AG09309 (cell line): ENCODE measurements at regions not wholly inside any gene's neighbourhood (a gene's known extent, or its start where the extent isn't known, plus 50 kb on each side); places are given as distances from the start of the nearest gene placed in this dataset.

Experiments used
- DNase-seq: peaks from one replicate; pipeline ENCODE4 v3.0.0-alpha.2; 2010; ENCODE audit warnings: low read depth
- H3K4me3 ChIP-seq: 2 replicates; pipeline ENCODE4 v1.5.1; 2011; ENCODE audit warnings: mild to moderate bottlenecking, low read depth, low read length, moderate library complexity; ENCODE audit not compliant: control insufficient read depth
- TF ChIP-seq, protein P1 (sequence below): IDR thresholded peaks from 2 replicates; pipeline ENCODE4 v1.5.1; 2011; ENCODE audit warnings: mild to moderate bottlenecking, low read depth, low read length, inconsistent platforms; ENCODE audit not compliant: insufficient read depth, control insufficient read depth; ENCODE audit errors: missing control alignments

DNA sequence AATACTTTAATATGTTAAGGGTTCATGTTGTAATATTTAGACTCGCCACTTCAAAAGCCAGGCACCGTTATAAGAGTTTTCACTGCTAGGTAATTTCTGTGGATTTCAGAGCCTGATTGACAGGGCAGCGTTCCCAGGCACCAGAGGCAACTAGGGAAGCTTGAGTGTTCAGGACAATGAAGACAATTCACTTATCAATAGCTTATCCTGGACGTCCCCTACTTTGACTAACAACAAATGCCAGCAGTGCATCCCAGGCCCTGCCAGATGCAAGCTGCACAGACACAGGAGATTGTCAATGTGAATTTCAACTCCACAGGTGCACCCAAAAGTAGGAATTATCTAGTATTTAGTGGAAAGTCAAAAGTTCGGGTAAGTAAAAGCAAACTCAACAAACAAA lies 179.3 kb upstream of the GYPC start:
- H3K4me3 ChIP-seq: no peak overlapping the region
- TF ChIP-seq, protein P1, sequence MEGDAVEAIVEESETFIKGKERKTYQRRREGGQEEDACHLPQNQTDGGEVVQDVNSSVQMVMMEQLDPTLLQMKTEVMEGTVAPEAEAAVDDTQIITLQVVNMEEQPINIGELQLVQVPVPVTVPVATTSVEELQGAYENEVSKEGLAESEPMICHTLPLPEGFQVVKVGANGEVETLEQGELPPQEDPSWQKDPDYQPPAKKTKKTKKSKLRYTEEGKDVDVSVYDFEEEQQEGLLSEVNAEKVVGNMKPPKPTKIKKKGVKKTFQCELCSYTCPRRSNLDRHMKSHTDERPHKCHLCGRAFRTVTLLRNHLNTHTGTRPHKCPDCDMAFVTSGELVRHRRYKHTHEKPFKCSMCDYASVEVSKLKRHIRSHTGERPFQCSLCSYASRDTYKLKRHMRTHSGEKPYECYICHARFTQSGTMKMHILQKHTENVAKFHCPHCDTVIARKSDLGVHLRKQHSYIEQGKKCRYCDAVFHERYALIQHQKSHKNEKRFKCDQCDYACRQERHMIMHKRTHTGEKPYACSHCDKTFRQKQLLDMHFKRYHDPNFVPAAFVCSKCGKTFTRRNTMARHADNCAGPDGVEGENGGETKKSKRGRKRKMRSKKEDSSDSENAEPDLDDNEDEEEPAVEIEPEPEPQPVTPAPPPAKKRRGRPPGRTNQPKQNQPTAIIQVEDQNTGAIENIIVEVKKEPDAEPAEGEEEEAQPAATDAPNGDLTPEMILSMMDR: no peak
- DNase-seq: no peak

DNA sequence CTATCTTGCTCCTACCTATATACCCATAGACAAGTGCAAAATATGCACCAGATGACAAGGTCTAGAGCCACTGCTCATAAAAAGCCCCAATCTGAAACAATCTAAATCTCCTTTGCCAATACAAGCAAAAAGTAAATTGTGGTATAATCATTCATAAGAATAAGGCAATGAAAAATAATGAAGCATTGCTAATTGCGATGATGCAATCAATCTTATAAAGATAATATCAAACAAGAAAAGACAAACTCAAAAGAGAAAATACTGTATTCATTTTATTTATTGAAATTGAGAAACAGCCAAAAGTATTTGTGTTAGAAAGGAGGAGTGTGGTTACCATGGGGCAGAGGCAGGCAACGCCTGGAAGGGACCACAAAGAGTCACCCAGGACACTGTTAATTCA lies 175.9 kb upstream of the GYPC start:
- no peak for DNase-seq
- TF ChIP-seq, protein P1: no peak
- no peak overlapping the region for H3K4me3 ChIP-seq

DNA sequence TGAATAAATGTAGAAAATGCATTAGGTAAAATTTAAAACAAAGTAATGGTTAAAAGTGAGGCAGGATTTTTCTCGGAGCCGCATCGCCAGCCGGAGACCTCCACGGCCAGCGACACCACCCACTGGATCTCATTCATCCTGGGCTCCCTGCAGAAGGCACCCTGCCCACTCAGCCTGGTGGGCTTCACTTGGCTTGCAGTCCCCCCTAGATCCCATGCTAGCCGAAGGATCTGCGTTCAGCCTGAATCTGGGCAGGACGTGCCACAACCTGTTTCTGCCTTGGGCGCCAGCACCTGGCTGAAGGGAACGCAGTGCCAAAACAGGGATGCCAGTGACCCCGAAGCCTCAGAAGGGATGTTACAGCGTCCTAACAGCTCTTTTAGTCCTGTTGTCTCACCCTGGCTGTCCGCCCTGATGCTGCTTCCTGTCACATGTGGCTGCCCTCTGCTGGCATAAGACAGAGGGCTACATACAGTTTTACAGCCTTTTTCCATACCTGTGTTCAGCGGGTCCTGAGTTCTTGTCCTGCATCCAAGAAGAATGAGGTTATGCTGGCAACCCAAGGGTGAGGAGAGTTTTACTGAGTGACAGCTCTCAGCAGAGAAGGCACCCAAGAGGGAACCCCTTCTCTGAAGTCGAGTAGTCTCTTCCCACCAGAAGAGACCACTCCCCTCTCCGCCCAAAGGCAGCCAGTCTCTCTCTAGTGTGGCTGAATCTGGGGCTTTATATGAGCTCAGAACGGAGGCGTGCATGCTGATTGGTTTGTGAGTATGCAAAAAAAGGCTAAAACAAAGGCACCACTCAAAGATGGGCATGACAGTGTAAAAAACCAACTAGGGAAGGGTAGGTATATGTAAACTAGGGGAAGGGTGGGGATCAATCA lies 173.1 kb upstream of the GYPC start:
- no peak overlapping the region for H3K4me3 ChIP-seq
- DNase-seq: no peak
- TF ChIP-seq, protein P1: no peak

DNA sequence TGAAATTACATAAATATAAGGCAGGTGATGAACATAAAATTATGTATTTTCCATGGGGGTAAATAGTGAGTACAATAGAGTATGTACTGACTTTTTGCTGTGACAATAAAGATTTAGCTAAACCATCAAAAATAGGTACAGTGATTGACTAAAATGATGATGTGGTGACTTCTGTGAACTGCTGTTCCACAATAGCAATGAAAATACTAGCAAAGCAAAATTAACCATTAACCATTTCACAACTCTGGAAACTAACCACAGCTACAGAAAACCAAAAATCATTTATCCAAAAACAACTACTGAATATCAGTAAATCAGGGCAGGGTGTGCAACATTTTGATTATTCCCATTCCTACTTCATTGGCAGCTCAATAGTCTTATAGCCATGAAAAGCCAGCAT lies 161.4 kb upstream of the GYPC start:
- TF ChIP-seq, protein P1: no peak
- DNase-seq: no peak
- no peak overlapping the region for H3K4me3 ChIP-seq

DNA sequence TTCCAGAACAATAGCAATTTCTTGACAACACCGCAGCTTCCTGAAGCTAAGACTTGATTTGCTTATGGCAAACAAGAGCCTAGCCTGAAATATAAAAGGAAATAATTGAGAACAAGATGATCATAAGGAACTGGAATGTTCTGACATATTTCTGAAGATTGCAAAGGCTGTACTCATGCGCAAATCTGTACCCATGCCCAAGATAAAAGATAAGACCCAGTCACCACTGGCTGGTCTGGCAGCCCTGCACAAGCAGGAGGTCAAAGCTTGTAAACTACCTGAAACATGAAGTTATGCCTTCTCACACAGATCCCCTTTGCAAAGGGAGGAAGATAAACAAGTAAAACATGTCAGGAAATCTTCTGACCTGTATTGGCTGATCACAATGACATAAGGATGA lies 160.8 kb upstream of the GYPC start:
- no peak overlapping the region for H3K4me3 ChIP-seq
- TF ChIP-seq, protein P1: no peak

DNA sequence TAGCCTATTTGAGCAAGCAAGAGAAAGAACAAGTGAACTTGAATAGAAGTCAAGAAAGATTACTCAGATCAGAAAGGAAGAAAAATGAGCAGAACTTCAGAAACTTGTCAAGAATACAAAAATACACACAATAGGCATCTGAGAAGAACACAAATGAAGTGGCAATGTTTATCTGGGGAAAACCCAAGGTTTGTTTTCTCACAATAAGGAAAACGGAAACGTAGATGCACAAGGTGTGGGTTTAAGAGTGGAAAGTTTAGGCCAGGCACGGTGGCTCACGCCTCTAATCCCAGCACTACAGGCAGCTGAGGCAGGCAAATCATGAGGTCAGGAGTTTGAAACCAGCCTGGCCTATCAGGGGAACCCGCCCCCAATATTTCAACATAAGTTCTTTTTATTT lies 159.5 kb upstream of the GYPC start:
- H3K4me3 ChIP-seq: no peak overlapping the region
- TF ChIP-seq, protein P1: no peak
- no peak for DNase-seq

More for the DNA sequence above, 160.8 kb upstream of the GYPC start:
- DNase-seq: no peak
